Neural cell (in vitro differentiated cells): ENCODE measurements at regions not wholly inside any gene's neighbourhood (a gene's known extent, or its start where the extent isn't known, plus 50 kb on each side); places are given as distances from the start of the nearest gene placed in this dataset.

Experiments
- CTCF ChIP-seq: fragments of 450-650 bp; IDR thresholded peaks from 2 replicates; pipeline ENCODE4 v1.5.1; 2014; ENCODE audit warnings: antibody characterized with exemption, mild to moderate bottlenecking, moderate library complexity; ENCODE audit not compliant: poor library complexity, severe bottlenecking
- POLR2AphosphoS5 ChIP-seq: IDR thresholded peaks from 2 replicates; pipeline ENCODE4 v1.6.1; 2012
- REST ChIP-seq: IDR thresholded peaks from 2 replicates; pipeline ENCODE4 v1.6.1; 2012; ENCODE audit warnings: borderline replicate concordance
- SMC3 ChIP-seq: fragments of 450-650 bp; conservative IDR thresholded peaks from 2 replicates; pipeline ENCODE4 v1.6.1; 2014; ENCODE audit warnings: antibody characterized with exemption, mild to moderate bottlenecking, moderate library complexity; ENCODE audit not compliant: poor library complexity
- TAF1 ChIP-seq: IDR thresholded peaks from 2 replicates; pipeline ENCODE4 v1.6.1; 2012; ENCODE audit warnings: low read depth

- TF ChIP-seq POLR2AphosphoS5 (no peak), TAF1 (no peak), SMC3 (no peak), CTCF (no peak), REST (no peak)
Measured at GRCh38 chr12:85390266-85390665, 110.2 kb downstream of the ALX1 start.
